ENCODE measurements at regions not wholly inside any gene's neighbourhood (a gene's known extent, or its start where the extent isn't known, plus 50 kb on each side); places are given as distances from the start of the nearest gene placed in this dataset.

DNA sequence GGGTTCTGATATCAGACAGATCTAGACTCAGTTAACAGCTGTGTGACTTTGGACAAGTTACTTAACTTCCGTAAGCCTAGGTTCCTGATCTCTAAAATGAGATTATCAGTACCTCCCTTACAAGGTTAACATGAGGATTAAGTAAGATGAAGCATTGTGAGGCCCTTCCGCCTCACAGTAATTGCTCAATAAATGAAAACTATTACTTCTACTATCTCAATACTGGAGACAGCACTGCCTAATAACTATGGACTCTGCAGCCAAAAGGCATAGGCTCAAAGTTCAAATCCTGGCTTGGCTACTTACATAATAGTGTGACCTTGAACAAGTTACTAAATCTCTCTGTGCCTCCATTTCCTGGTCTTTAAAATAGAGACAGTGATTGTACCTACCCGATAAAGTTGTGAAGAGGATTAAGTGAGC is 82.0 kb upstream of the ATP11B start:
- TF ChIP-seq CTCF (IDR thresholded peaks at IDR 0.05; ENCODE audit: poor library complexity, severe bottlenecking): no peak
- no peak overlapping the region for H3K4me3 ChIP-seq (ENCODE audit: severe bottlenecking)
- no peaks in the 10 kb centered on the region for H3K9me3 ChIP-seq (ENCODE audit: severe bottlenecking)
- H3K4me1 ChIP-seq (ENCODE audit: insufficient read depth, poor library complexity, severe bottlenecking): no peaks in the 10 kb centered on the region
- H3K27ac ChIP-seq (ENCODE audit: poor library complexity, severe bottlenecking): no peak overlapping the region
- ATAC-seq (ENCODE audit: low read depth) (no peak), DNase-seq (ENCODE audit: low spot score) (no peak)
- H3K36me3 ChIP-seq (ENCODE audit: low read depth): no peaks in the 10 kb centered on the region
- no peaks in the 10 kb centered on the region for H3K27me3 ChIP-seq (ENCODE audit: insufficient read depth, poor library complexity, severe bottlenecking)

GRCh38 chr3:182711853-182712252 is 81.5 kb upstream of the ATP11B start:
- Histone ChIP-seq H3K4me1 (ENCODE audit: insufficient read depth, poor library complexity, severe bottlenecking) (no peaks in the 10 kb centered on the region), H3K4me3 (ENCODE audit: severe bottlenecking) (no peak overlapping the region), H3K27me3 (ENCODE audit: insufficient read depth, poor library complexity, severe bottlenecking) (no peaks in the 10 kb centered on the region), H3K27ac (ENCODE audit: poor library complexity, severe bottlenecking) (no peak overlapping the region), H3K9me3 (ENCODE audit: severe bottlenecking) (no peaks in the 10 kb centered on the region), H3K36me3 (ENCODE audit: low read depth) (no peaks in the 10 kb centered on the region)
- no peak for TF ChIP-seq CTCF (IDR thresholded peaks at IDR 0.05; ENCODE audit: poor library complexity, severe bottlenecking)
- DNase-seq (ENCODE audit: low spot score) (no peak), ATAC-seq (ENCODE audit: low read depth) (no peak)

- no peak for TF ChIP-seq CTCF (IDR thresholded peaks at IDR 0.05; ENCODE audit: poor library complexity, severe bottlenecking)
- no peak for DNase-seq (ENCODE audit: low spot score)
Observed at GRCh38 chr3:182713111-182713510, 80.2 kb upstream of the ATP11B start.

GRCh38 chr3:182713743-182714517 is 79.4 kb upstream of the ATP11B start:
- Histone ChIP-seq H3K4me1 (ENCODE audit: insufficient read depth, poor library complexity, severe bottlenecking) (no peaks in the 10 kb centered on the region), H3K27ac (ENCODE audit: poor library complexity, severe bottlenecking) (no peak overlapping the region), H3K9me3 (ENCODE audit: severe bottlenecking) (no peaks in the 10 kb centered on the region), H3K4me3 (ENCODE audit: severe bottlenecking) (no peak overlapping the region), H3K27me3 (ENCODE audit: insufficient read depth, poor library complexity, severe bottlenecking) (no peaks in the 10 kb centered on the region), H3K36me3 (ENCODE audit: low read depth) (no peaks in the 10 kb centered on the region)
- TF ChIP-seq CTCF (IDR thresholded peaks at IDR 0.05; ENCODE audit: poor library complexity, severe bottlenecking): peak; percentile 78
- ATAC-seq (ENCODE audit: low read depth): peak; percentile 77
- DNase-seq (ENCODE audit: low spot score): no peak

More at GRCh38 chr3:182713111-182713510, 80.2 kb upstream of the ATP11B start:
- no peak for ATAC-seq (ENCODE audit: low read depth)
- Histone ChIP-seq H3K36me3 (ENCODE audit: low read depth) (no peaks in the 10 kb centered on the region), H3K4me3 (ENCODE audit: severe bottlenecking) (no peak overlapping the region), H3K4me1 (ENCODE audit: insufficient read depth, poor library complexity, severe bottlenecking) (no peaks in the 10 kb centered on the region), H3K27ac (ENCODE audit: poor library complexity, severe bottlenecking) (no peak overlapping the region), H3K9me3 (ENCODE audit: severe bottlenecking) (no peaks in the 10 kb centered on the region), H3K27me3 (ENCODE audit: insufficient read depth, poor library complexity, severe bottlenecking) (no peaks in the 10 kb centered on the region)

DNA sequence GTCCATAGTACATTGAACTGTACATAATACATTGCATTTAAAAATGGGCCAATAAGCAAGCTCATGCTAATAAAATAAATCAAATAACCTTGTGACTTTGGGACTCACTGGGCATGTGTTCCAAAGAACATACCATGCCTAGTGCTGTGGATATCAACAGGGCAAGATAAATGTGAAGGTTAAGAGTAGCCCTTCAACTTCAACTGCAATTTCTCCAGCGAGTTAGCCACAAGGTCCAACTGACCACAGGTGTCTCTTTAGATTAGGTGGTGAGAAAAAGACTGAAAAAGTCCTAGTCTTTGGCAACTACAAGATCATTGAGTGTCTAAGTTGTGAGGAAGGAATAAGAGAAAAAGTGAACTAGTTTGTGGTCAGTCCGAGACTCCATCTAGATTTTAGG is 78.3 kb upstream of the ATP11B start:
- no peak overlapping the region for H3K4me3 ChIP-seq (ENCODE audit: severe bottlenecking)
- no peaks in the 10 kb centered on the region for H3K9me3 ChIP-seq (ENCODE audit: severe bottlenecking)
- H3K4me1 ChIP-seq (ENCODE audit: insufficient read depth, poor library complexity, severe bottlenecking): no peaks in the 10 kb centered on the region
- no peak overlapping the region for H3K27ac ChIP-seq (ENCODE audit: poor library complexity, severe bottlenecking)
- H3K27me3 ChIP-seq (ENCODE audit: insufficient read depth, poor library complexity, severe bottlenecking): no peaks in the 10 kb centered on the region
- no peak for TF ChIP-seq CTCF (IDR thresholded peaks at IDR 0.05; ENCODE audit: poor library complexity, severe bottlenecking)
- no peaks in the 10 kb centered on the region for H3K36me3 ChIP-seq (ENCODE audit: low read depth)
- no peak for DNase-seq (ENCODE audit: low spot score)
- ATAC-seq (ENCODE audit: low read depth): no peak

Data from RWPE2 (cell line).